ENCODE measurements at regions not wholly inside any gene's neighbourhood (a gene's known extent, or its start where the extent isn't known, plus 50 kb on each side); places are given as distances from the start of the nearest gene placed in this dataset.

- H3K9me3 Mint-ChIP-seq (ENCODE audit: unreplicated experiment): no peaks in the 10 kb centered on the region
- TF ChIP-seq CTCF (IDR thresholded peaks at IDR 0.05; ENCODE audit: unreplicated experiment): no peak
- CTCF ChIA-PET: interaction anchor here (0.7 kb wide), 1 partner anchor 32 kb away, joined by 4 read pairs; no protein-coding TSS in a partner anchor
- BruUV-seq (replicated peaks): no TSS peak
- intact Hi-C loops (cut with micrococcal nuclease): no loop called here
- POLR2A ChIA-PET: no interaction called here
- H3K4me3 Mint-ChIP-seq (ENCODE audit: unreplicated experiment): no peak overlapping the region
- no peaks in the 10 kb centered on the region for H3K36me3 Mint-ChIP-seq (ENCODE audit: insufficient read depth, unreplicated experiment)
- DNase-seq (ENCODE audit: unreplicated experiment): no peak
- no peak overlapping the region for H3K27ac Mint-ChIP-seq (ENCODE audit: low read depth, unreplicated experiment)
- H3K27me3 Mint-ChIP-seq (ENCODE audit: insufficient read depth, unreplicated experiment): no peaks in the 10 kb centered on the region
- no peaks in the 10 kb centered on the region for H3K4me1 Mint-ChIP-seq (ENCODE audit: insufficient read depth, unreplicated experiment)
Observed at GRCh38 chr5:117486261-117486660, 911.6 kb upstream of the SEMA6A start.

GRCh38 chr5:117475919-117476318 lies 901.3 kb upstream of the SEMA6A start:
- CTCF ChIA-PET: interaction anchor here (0.6 to 0.7 kb wide), 3 partner anchors 919 to 1487 kb away, joined by 3 read pairs; no protein-coding TSS in a partner anchor
- intact Hi-C loops (cut with micrococcal nuclease): no loop called here
- no peak for TF ChIP-seq CTCF (IDR thresholded peaks at IDR 0.05; ENCODE audit: unreplicated experiment)

GRCh38 chr5:117473165-117473564 lies 898.5 kb upstream of the SEMA6A start:
- H3K4me3 Mint-ChIP-seq (ENCODE audit: unreplicated experiment): no peak overlapping the region
- POLR2A ChIA-PET: interaction anchor here (1.3 kb wide), 1 partner anchor 74 kb away, joined by 3 read pairs; no protein-coding TSS in a partner anchor
- no peaks in the 10 kb centered on the region for H3K27me3 Mint-ChIP-seq (ENCODE audit: insufficient read depth, unreplicated experiment)
- H3K9me3 Mint-ChIP-seq (ENCODE audit: unreplicated experiment): no peaks in the 10 kb centered on the region
- DNase-seq (ENCODE audit: unreplicated experiment): no peak
- intact Hi-C loops (cut with micrococcal nuclease): no loop called here
- no peak for TF ChIP-seq CTCF (IDR thresholded peaks at IDR 0.05; ENCODE audit: unreplicated experiment)
- H3K4me1 Mint-ChIP-seq (ENCODE audit: insufficient read depth, unreplicated experiment): no peaks in the 10 kb centered on the region
- BruUV-seq (replicated peaks): no TSS peak
- H3K36me3 Mint-ChIP-seq (ENCODE audit: insufficient read depth, unreplicated experiment): no peaks in the 10 kb centered on the region
- CTCF ChIA-PET: interaction anchor here (1.7 kb wide), 1 partner anchor 10 kb away, joined by 5 read pairs; no protein-coding TSS in a partner anchor
- no peak overlapping the region for H3K27ac Mint-ChIP-seq (ENCODE audit: low read depth, unreplicated experiment)

More at GRCh38 chr5:117475919-117476318, 901.3 kb upstream of the SEMA6A start:
- Mint-ChIP-seq H3K4me3 (ENCODE audit: unreplicated experiment) (no peak overlapping the region), H3K36me3 (ENCODE audit: insufficient read depth, unreplicated experiment) (no peaks in the 10 kb centered on the region), H3K27ac (ENCODE audit: low read depth, unreplicated experiment) (no peak overlapping the region), H3K9me3 (ENCODE audit: unreplicated experiment) (no peaks in the 10 kb centered on the region), H3K4me1 (ENCODE audit: insufficient read depth, unreplicated experiment) (no peaks in the 10 kb centered on the region), H3K27me3 (ENCODE audit: insufficient read depth, unreplicated experiment) (no peaks in the 10 kb centered on the region)
- no peak for DNase-seq (ENCODE audit: unreplicated experiment)
- POLR2A ChIA-PET: no interaction called here
- no TSS peak for BruUV-seq (replicated peaks)

GRCh38 chr5:117463881-117464570 lies 889.4 kb upstream of the SEMA6A start:
- CTCF ChIA-PET: no interaction called here
- POLR2A ChIA-PET: interaction anchor here (1.1 kb wide), 1 partner anchor 83 kb away, joined by 3 read pairs; no protein-coding TSS in a partner anchor
- Mint-ChIP-seq H3K27me3 (ENCODE audit: insufficient read depth, unreplicated experiment) (no peaks in the 10 kb centered on the region), H3K4me1 (ENCODE audit: insufficient read depth, unreplicated experiment) (peaks cover 13% of the 10 kb centered on the region), H3K36me3 (ENCODE audit: insufficient read depth, unreplicated experiment) (no peaks in the 10 kb centered on the region), H3K27ac (ENCODE audit: low read depth, unreplicated experiment) (no peak overlapping the region), H3K9me3 (ENCODE audit: unreplicated experiment) (no peaks in the 10 kb centered on the region), H3K4me3 (ENCODE audit: unreplicated experiment) (no peak overlapping the region)
- intact Hi-C loops (cut with micrococcal nuclease): no loop called here
- no peak for TF ChIP-seq CTCF (IDR thresholded peaks at IDR 0.05; ENCODE audit: unreplicated experiment)
- BruUV-seq (replicated peaks): no TSS peak
- peak; percentile 46 for DNase-seq (ENCODE audit: unreplicated experiment)
